Osteocyte (in vitro differentiated cells): ENCODE measurements at regions not wholly inside any gene's neighbourhood (a gene's known extent, or its start where the extent isn't known, plus 50 kb on each side); places are given as distances from the start of the nearest gene placed in this dataset.
A peak's percentile ranks its signal among the peaks of the same experiment; 100 is the strongest.

Experiments
- DNase-seq: peaks from one replicate; pipeline ENCODE4 v3.0.0; 2021; ENCODE audit warnings: mixed read lengths; ENCODE audit not compliant: unreplicated experiment; ENCODE audit errors: extremely low spot score
- H3K27ac Mint-ChIP-seq: one replicate; pipeline ENCODE4 v1.8.0; 2021; ENCODE audit warnings: mild to moderate bottlenecking, mixed read lengths; ENCODE audit not compliant: unreplicated experiment
- H3K27me3 Mint-ChIP-seq: one replicate; pipeline ENCODE4 v1.8.0; 2021; ENCODE audit warnings: mixed read lengths; ENCODE audit not compliant: unreplicated experiment
- H3K36me3 Mint-ChIP-seq: one replicate; pipeline ENCODE4 v1.8.0; 2021; ENCODE audit warnings: mixed read lengths; ENCODE audit not compliant: unreplicated experiment
- H3K4me1 Mint-ChIP-seq: one replicate; pipeline ENCODE4 v1.8.0; 2021; ENCODE audit warnings: mixed read lengths; ENCODE audit not compliant: unreplicated experiment
- H3K4me3 Mint-ChIP-seq: one replicate; pipeline ENCODE4 v1.8.0; 2021; ENCODE audit warnings: mild to moderate bottlenecking, moderate library complexity, mixed read lengths; ENCODE audit not compliant: unreplicated experiment
- H3K9me3 Mint-ChIP-seq: one replicate; pipeline ENCODE4 v1.8.0; 2021; ENCODE audit warnings: mixed read lengths; ENCODE audit not compliant: unreplicated experiment
- TF ChIP-seq, protein P1 (sequence below): fragments of 200-600 bp; sonication (generic); IDR thresholded peaks from 2 replicates; pipeline ENCODE4 v1.5.0; 2021; ENCODE audit warnings: antibody characterized with exemption, mild to moderate bottlenecking, moderate library complexity

- TF ChIP-seq, protein P1, sequence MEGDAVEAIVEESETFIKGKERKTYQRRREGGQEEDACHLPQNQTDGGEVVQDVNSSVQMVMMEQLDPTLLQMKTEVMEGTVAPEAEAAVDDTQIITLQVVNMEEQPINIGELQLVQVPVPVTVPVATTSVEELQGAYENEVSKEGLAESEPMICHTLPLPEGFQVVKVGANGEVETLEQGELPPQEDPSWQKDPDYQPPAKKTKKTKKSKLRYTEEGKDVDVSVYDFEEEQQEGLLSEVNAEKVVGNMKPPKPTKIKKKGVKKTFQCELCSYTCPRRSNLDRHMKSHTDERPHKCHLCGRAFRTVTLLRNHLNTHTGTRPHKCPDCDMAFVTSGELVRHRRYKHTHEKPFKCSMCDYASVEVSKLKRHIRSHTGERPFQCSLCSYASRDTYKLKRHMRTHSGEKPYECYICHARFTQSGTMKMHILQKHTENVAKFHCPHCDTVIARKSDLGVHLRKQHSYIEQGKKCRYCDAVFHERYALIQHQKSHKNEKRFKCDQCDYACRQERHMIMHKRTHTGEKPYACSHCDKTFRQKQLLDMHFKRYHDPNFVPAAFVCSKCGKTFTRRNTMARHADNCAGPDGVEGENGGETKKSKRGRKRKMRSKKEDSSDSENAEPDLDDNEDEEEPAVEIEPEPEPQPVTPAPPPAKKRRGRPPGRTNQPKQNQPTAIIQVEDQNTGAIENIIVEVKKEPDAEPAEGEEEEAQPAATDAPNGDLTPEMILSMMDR, result no peak
- peaks cover 15% of the 10 kb centered on the region for H3K27me3 Mint-ChIP-seq
- no peak overlapping the region for H3K27ac Mint-ChIP-seq
- H3K9me3 Mint-ChIP-seq, result no peaks in the 10 kb centered on the region
- peaks cover 3% of the 10 kb centered on the region for H3K4me1 Mint-ChIP-seq
- DNase-seq, result no peak
- H3K4me3 Mint-ChIP-seq, result no peak overlapping the region
- H3K36me3 Mint-ChIP-seq, result no peaks in the 10 kb centered on the region
Measured at GRCh38 chr9:99294850-99295461, 72.9 kb downstream of the SEC61B start.

GRCh38 chr9:99296291-99296951 lies 74.3 kb downstream of the SEC61B start:
- Mint-ChIP-seq H3K27ac (no peak overlapping the region), H3K27me3 (peaks cover 15% of the 10 kb centered on the region), H3K4me3 (no peak overlapping the region), H3K4me1 (peaks cover 3% of the 10 kb centered on the region), H3K36me3 (no peaks in the 10 kb centered on the region), H3K9me3 (no peaks in the 10 kb centered on the region)
- TF ChIP-seq, protein P1, result no peak
- no peak for DNase-seq

DNA sequence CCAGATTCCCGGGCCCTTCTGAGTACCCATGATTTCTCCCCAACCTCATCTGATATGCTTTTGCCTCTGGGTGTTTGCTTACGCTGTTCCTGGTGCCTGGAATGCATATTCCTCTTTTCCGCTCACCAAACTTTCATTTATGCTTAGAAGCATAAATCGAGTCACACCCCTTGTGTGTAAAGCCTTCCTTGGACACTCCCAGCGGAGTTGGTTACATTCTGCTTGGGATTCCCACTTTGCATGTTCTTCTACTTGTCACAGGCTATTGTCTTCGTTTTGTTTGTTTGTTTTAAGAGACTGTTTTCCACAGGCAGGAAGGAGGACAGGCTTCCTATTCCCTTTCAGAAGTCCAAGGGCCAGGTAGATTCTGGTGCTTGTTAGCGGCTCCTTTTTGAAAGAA lies 76.5 kb downstream of the SEC61B start:
- TF ChIP-seq, protein P1, result no peak
- Mint-ChIP-seq H3K27ac (no peak overlapping the region), H3K9me3 (no peaks in the 10 kb centered on the region)

DNA sequence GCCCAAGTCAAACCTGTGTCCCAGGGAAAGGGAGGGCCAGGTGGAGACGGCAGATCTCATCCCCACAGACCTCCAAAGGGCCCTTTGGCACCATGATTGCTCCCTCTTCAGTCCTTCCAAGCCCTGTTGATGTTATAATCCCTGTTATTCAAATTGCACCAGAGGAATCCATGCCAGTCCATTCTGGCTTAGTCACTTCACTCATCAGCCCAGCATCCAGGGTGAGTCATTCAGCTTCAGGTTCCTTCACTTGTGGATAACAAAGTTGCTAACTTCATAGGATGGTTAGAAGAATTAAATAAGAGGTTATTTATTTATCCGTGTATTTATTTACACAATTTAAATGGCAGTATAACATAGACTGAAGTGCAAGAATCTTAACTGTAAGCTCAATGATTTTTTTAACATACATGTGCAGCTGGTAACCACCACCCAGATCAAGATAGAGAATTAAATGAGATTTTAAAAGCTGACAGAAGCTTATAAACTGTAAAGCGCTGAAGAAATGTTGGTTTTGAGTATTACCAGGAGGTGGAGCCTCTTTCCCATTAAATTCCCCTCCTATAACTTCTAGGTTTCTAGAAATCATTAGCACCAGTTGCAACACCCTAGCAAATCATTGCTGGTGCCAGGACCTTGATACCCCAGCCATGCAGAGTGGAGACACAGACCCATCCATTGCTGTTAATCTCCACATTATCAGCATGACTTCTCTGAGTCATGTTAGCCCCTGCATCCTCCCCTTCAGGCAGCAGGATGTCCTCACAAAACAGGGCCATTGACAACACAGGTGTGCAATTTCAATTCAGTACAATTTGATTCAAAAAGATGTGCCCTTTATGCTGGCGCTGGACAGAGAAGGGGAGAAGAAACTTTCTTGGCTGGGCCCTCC lies 77.4 kb downstream of the SEC61B start:
- no peaks in the 10 kb centered on the region for H3K9me3 Mint-ChIP-seq
- peaks cover 6% of the 10 kb centered on the region for H3K4me1 Mint-ChIP-seq
- DNase-seq, result no peak
- H3K27me3 Mint-ChIP-seq, result no peaks in the 10 kb centered on the region
- no peak overlapping the region for H3K27ac Mint-ChIP-seq
- H3K36me3 Mint-ChIP-seq, result no peaks in the 10 kb centered on the region
- no peak overlapping the region for H3K4me3 Mint-ChIP-seq
- TF ChIP-seq, protein P1, result peak; percentile 59

More for the DNA sequence above, 76.5 kb downstream of the SEC61B start:
- Mint-ChIP-seq H3K4me3 (no peak overlapping the region), H3K36me3 (no peaks in the 10 kb centered on the region), H3K27me3 (no peaks in the 10 kb centered on the region), H3K4me1 (peaks cover 6% of the 10 kb centered on the region)
- DNase-seq, result no peak

DNA sequence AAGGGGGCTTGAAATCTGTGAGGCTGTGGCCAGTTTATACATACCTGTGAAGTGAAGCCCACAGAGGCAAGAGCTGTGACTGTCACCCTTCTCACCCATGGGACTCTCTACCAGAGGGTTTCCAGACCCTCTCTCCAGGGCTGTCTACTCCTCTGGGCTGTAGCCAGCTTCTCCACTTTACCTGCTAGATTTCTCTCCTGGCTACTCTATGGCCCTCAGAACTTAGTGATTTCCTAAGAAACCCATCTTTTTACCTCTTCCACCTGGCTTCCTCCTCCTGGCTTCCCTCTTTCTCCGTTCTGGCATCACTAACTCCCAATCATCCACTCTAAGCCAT lies 78.0 kb downstream of the SEC61B start:
- TF ChIP-seq, protein P1, result no peak
- Mint-ChIP-seq H3K9me3 (no peaks in the 10 kb centered on the region), H3K36me3 (no peaks in the 10 kb centered on the region), H3K4me3 (no peak overlapping the region), H3K27me3 (no peaks in the 10 kb centered on the region), H3K27ac (no peak overlapping the region), H3K4me1 (peaks cover 6% of the 10 kb centered on the region)
- DNase-seq, result no peak
